HUES6 (cell line): ENCODE measurements at regions not wholly inside any gene's neighbourhood (a gene's known extent, or its start where the extent isn't known, plus 50 kb on each side); places are given as distances from the start of the nearest gene placed in this dataset.

Experiments used
- H3K27ac ChIP-seq: 2 replicates; pipeline ENCODE4 v1.7.0; 2013; ENCODE audit warnings: low read depth, mild to moderate bottlenecking, low read length, inconsistent platforms
- H3K27me3 ChIP-seq: 2 replicates; pipeline ENCODE4 v1.6.1; 2013; ENCODE audit warnings: low read length; ENCODE audit not compliant: control insufficient read depth, insufficient read depth
- H3K36me3 ChIP-seq: 2 replicates; pipeline ENCODE4 v1.6.1; 2013; ENCODE audit warnings: low read length; ENCODE audit not compliant: control insufficient read depth, insufficient read depth
- H3K4me1 ChIP-seq: 2 replicates; pipeline ENCODE4 v1.6.1; 2013; ENCODE audit warnings: low read length; ENCODE audit not compliant: control insufficient read depth, insufficient read depth
- H3K4me3 ChIP-seq: 2 replicates; pipeline ENCODE4 v1.5.1; 2013; ENCODE audit warnings: low read depth, low read length
- H3K9ac ChIP-seq: one replicate; pipeline ENCODE4 v1.6.1; 2013; ENCODE audit warnings: mild to moderate bottlenecking, low read length
- H3K9me3 ChIP-seq: 2 replicates; pipeline ENCODE4 v1.6.1; 2013; ENCODE audit warnings: low read depth, low read length; ENCODE audit not compliant: control insufficient read depth, insufficient read depth

DNA sequence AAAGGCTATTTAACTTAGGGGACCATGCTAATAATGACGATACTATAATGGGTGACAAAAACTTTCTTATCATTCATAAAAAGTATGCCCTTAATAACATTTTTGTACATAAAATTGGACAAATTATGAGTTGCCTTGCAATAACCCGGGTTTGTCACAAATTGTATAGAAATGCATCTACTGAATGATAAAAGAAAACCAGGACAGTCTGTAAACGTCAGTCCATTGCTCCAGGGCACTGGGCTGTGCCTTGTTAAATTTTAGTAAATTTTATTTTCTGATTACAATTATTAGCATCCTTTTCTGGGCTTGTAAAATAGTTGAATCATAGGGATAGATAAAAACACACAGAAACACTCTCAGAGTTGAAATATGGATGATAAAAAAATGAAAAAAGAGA, 778.3 kb downstream of the RAPGEF2 start:
- no peak overlapping the region for H3K4me3 ChIP-seq
- no peaks in the 10 kb centered on the region for H3K4me1 ChIP-seq
- no peaks in the 10 kb centered on the region for H3K36me3 ChIP-seq
- no peak overlapping the region for H3K27ac ChIP-seq
- H3K9me3 ChIP-seq: no peaks in the 10 kb centered on the region
- no peaks in the 10 kb centered on the region for H3K27me3 ChIP-seq
- no peak overlapping the region for H3K9ac ChIP-seq

DNA sequence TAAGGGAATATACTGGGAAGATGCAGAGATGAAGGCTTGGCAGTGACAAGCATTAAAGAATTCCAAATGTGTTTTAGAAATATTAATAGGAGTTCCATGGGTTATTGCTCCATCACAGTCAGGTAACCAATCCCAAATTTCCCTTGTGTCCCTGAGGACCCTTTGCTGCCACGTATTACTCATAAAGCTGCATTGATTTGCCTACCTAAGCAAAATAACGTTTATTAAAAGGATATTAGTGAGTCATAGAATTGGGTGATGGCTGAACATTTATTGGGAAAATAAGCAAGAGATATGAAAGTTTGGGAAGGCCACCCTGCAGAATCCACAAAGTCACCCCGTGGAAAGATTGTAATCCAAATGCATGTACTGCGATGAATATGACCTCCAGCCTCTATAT, 782.1 kb downstream of the RAPGEF2 start:
- no peak overlapping the region for H3K9ac ChIP-seq
- H3K27ac ChIP-seq: no peak overlapping the region
- H3K9me3 ChIP-seq: no peaks in the 10 kb centered on the region
- H3K4me3 ChIP-seq: no peak overlapping the region
- H3K27me3 ChIP-seq: no peaks in the 10 kb centered on the region
- H3K4me1 ChIP-seq: no peaks in the 10 kb centered on the region
- no peaks in the 10 kb centered on the region for H3K36me3 ChIP-seq

DNA sequence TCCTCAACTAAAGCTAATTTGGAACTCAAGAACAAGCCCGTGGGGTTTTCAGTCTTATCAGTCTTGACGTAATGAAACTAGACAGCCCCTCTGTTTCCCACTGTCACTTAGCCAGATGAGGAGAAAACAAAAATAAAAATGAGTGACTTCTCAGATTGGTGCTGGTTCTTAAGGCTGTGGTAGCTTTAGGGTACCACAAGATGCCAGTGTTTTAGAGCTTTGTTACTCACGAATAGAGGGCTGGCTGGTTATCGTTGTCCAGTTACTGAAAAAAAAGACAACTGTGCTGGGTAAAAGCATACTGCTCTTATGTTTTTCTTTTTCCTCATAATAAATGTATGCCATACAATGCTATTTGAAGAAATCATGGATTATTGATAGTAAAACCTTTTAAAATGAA, 796.7 kb downstream of the RAPGEF2 start:
- Histone ChIP-seq H3K27me3 (no peaks in the 10 kb centered on the region), H3K9ac (no peak overlapping the region)

DNA sequence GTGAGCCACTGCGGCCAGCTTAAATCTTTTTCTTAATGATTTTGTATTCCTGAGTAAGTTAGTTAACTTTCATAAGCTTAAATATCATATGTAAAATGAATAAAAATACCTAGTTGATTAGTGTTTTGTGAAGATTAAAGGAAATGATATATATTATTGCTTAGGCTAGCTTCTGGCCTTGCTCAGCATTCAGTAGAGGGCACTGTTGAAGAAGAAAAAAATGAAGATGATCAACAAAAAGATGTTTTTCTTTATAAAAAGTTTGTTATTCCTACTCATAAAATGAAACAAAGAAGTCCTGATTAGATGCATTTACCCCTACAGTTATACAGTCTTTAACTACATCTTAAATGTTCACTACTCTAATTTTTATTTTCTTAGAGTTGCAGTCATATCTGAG, 797.7 kb downstream of the RAPGEF2 start:
- no peaks in the 10 kb centered on the region for H3K36me3 ChIP-seq
- no peaks in the 10 kb centered on the region for H3K27me3 ChIP-seq
- H3K4me3 ChIP-seq: no peak overlapping the region

More for the DNA sequence above, 796.7 kb downstream of the RAPGEF2 start:
- no peak overlapping the region for H3K27ac ChIP-seq
- no peaks in the 10 kb centered on the region; the same call in 1 of the 2 replicates for H3K9me3 ChIP-seq
- H3K4me1 ChIP-seq: no peaks in the 10 kb centered on the region
- H3K36me3 ChIP-seq: no peaks in the 10 kb centered on the region
- no peak overlapping the region for H3K4me3 ChIP-seq

DNA sequence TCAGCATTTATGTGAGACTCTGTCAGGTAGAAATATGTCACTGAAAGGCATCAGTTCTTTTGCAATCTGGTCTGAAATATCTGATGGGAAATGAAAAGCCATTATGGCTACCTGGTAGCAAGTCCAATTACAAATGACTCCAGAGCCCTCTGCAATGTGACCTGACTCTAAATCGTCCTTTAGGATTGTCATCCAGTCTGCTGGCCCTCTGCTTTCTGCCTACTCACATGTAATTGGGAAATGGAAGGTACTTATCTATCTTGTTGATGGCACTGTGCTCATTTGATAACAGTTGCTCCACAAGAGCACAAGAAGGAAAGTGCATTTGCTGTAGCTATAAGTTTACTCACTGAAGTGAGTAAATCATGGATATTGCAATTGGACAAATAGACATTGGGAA, 799.8 kb downstream of the RAPGEF2 start:
- H3K4me1 ChIP-seq: no peaks in the 10 kb centered on the region
- H3K9ac ChIP-seq: no peak overlapping the region
- no peak overlapping the region for H3K27ac ChIP-seq
- H3K4me3 ChIP-seq: no peak overlapping the region
- H3K36me3 ChIP-seq: no peaks in the 10 kb centered on the region
- no peaks in the 10 kb centered on the region for H3K9me3 ChIP-seq
- H3K27me3 ChIP-seq: no peaks in the 10 kb centered on the region

More for the DNA sequence above, 797.7 kb downstream of the RAPGEF2 start:
- Histone ChIP-seq H3K9me3 (no peaks in the 10 kb centered on the region; the same call in 1 of the 2 replicates), H3K4me1 (no peaks in the 10 kb centered on the region), H3K9ac (no peak overlapping the region), H3K27ac (no peak overlapping the region)

DNA sequence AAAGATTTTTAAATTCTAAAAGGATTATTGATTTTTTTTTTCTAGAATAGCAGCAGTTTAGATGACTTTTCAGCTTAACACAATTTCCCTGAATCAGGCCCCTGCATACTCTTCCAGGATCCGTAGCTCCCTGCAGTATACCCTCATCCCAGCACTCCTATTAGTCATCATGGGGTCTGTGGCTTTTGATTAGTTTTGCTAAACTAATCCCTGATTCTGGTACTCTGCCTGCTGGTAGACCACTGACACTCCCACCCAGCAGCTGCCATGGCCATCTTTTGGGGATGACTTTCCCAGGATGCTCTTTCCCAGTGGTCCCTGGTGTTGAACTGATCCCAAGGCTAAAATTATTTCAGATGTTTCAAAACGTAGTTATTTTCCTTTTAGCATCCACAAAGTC, 802.0 kb downstream of the RAPGEF2 start:
- Histone ChIP-seq H3K4me3 (no peak overlapping the region), H3K36me3 (no peaks in the 10 kb centered on the region), H3K27ac (no peak overlapping the region), H3K27me3 (no peaks in the 10 kb centered on the region), H3K9ac (no peak overlapping the region), H3K9me3 (no peaks in the 10 kb centered on the region), H3K4me1 (no peaks in the 10 kb centered on the region)

DNA sequence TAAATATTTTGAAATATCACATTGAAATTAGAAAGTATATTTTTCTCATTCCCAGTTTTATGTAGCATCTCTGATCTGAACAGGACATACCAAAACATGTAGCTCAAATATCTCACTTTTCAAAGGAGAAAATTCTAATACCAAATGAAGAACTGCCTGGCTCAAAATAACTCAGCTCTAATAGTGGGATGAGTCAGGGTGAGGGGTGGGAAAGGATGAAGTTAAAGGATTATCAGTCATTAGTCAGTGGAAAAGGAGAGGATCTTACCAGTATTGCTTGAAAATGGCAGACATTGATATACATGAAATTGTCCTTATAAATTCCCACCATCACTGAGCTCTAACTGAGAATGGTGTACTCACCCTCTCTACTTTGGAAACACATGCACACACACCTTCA, 803.2 kb downstream of the RAPGEF2 start:
- Histone ChIP-seq H3K4me1 (no peaks in the 10 kb centered on the region), H3K9me3 (no peaks in the 10 kb centered on the region), H3K4me3 (no peak overlapping the region), H3K27ac (no peak overlapping the region), H3K36me3 (no peaks in the 10 kb centered on the region), H3K27me3 (no peaks in the 10 kb centered on the region), H3K9ac (no peak overlapping the region)

DNA sequence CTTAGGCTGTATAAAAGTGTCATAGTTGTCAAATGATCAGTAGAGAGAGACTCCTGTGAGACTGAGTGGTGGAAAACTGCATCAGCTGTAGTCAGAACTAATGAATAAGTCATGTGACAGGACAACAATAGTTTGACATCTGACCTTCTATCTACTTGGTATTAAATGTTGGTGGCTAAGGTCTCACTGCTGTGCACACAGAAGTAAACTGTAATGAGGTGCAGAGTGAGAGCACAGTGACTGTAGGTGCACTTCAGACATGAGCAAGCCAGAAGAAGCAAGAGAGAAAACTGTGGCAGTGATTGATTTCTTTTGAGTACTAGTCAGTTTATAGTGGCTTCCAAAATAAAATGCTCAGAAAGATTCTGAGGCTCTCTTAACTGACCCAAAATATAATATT, 803.6 kb downstream of the RAPGEF2 start:
- Histone ChIP-seq H3K9ac (no peak overlapping the region), H3K36me3 (no peaks in the 10 kb centered on the region), H3K9me3 (no peaks in the 10 kb centered on the region), H3K27ac (no peak overlapping the region), H3K4me3 (no peak overlapping the region), H3K4me1 (no peaks in the 10 kb centered on the region), H3K27me3 (no peaks in the 10 kb centered on the region)

DNA sequence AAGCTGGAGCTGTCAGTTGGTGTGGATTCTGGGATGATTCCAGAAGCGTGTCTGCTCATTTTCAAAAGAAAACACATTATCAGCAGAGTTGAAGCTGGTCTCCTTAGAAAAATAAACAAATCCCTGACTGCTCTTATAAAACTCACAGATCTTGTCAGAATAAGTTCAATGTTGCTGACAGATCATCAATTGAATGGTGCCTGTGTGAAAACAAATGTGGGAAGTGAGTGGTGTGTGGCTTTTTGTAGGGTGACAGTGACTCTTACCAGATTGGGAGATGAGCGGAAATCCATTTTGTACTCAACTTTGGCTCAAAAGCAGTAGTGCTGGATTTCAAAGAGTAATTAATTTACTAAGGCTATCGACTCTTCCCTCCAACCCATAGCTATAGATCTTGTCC, 807.8 kb downstream of the RAPGEF2 start:
- no peaks in the 10 kb centered on the region for H3K36me3 ChIP-seq
- no peaks in the 10 kb centered on the region for H3K27me3 ChIP-seq
- H3K9ac ChIP-seq: no peak overlapping the region
- no peaks in the 10 kb centered on the region for H3K9me3 ChIP-seq
- no peak overlapping the region for H3K27ac ChIP-seq
- H3K4me3 ChIP-seq: no peak overlapping the region
- no peaks in the 10 kb centered on the region for H3K4me1 ChIP-seq

DNA sequence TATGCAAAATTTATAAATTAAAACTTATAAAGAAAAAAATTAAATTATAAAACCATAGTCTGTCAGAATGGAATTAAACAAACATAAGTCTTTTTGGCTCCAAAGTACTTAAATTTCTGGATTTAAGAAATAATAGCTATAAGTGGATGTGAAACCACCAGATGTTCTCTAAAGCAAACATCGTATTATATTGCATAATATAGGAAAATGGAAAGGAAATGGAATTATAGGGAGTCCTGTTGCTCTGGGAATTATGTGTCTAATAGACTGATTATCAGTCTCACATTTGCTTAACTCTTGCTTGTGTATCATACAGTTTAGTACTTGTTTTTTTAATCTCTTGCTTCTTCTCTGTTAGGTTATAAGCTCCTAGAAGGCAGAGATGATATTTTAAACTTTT, 819.2 kb downstream of the RAPGEF2 start:
- Histone ChIP-seq H3K27me3 (no peaks in the 10 kb centered on the region), H3K36me3 (no peaks in the 10 kb centered on the region), H3K4me3 (no peak overlapping the region), H3K4me1 (no peaks in the 10 kb centered on the region), H3K27ac (no peak overlapping the region), H3K9me3 (peaks cover 27% of the 10 kb centered on the region), H3K9ac (no peak overlapping the region)

DNA sequence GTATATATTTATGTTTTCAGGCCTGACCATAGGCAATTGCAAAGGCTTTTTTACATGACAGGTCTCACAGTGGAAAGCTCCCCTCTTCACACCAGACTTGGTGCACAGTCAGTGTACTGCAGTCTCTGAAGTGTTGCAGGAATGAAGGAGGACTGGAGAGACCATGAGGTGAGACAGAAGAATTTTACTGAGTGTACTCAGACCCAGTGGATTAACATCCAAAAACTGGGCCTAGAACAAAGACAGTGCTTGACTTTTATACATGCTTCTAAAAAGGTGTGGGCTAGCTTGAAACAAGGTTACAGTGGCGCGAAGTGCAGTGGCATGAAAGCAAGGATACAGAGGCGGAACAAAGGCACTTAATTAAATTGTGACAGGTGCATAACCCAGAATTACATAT, 822.9 kb downstream of the RAPGEF2 start:
- Histone ChIP-seq H3K4me3 (no peak overlapping the region), H3K9me3 (peaks cover 41% of the 10 kb centered on the region), H3K27ac (no peak overlapping the region), H3K9ac (no peak overlapping the region), H3K4me1 (no peaks in the 10 kb centered on the region), H3K27me3 (no peaks in the 10 kb centered on the region), H3K36me3 (no peaks in the 10 kb centered on the region)

DNA sequence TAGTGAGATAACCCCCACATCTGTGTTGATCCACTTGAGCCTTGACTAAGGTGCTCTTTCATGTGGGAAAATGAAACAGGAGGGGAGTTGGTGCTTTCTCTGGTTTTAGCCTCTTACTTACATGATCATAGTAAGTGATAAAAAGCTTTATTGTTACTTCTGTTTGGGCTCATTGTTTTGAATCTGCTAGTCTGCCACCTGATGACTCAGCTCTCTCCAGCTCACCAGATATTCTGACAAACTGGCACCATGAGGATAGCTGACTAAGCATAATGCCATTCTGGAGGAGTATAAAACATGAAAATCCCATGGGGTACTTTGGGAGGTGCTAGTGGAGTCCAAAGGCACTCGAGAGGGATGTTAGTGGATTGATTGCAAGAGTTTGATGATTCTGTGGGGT, 824.0 kb downstream of the RAPGEF2 start:
- no peaks in the 10 kb centered on the region for H3K27me3 ChIP-seq
- H3K36me3 ChIP-seq: no peaks in the 10 kb centered on the region
- H3K9ac ChIP-seq: no peak overlapping the region
- H3K9me3 ChIP-seq: peaks cover 41% of the 10 kb centered on the region
- no peak overlapping the region for H3K4me3 ChIP-seq
- H3K4me1 ChIP-seq: no peaks in the 10 kb centered on the region
- no peak overlapping the region for H3K27ac ChIP-seq
